CD4-positive, alpha-beta T cell treated with Interferon gamma for 1 hour (primary cell): ENCODE measurements at regions not wholly inside any gene's neighbourhood (a gene's known extent, or its start where the extent isn't known, plus 50 kb on each side); places are given as distances from the start of the nearest gene placed in this dataset.

Source experiments
- DNase-seq: peaks from one replicate; pipeline ENCODE4 v3.0.0-alpha.2; 2020

DNA sequence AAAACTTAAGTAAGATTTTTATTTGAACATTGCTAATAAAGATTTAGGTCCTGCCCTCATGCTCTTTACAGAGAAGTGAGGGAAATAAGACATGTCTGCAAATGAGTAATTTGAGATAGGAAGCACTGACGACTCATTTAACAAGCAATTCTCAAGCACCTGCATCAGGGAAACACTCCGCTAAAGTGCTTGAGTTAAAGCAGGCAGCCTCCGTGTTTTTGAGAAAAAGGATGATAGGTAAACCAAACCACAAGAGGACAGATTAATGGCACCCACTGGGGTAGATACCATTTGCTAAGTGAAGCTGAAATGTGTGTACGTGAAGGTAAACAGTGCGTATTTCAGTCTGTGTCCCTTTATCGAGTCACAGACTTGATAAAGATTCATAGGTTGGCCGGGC lies 184.6 kb upstream of the CARD18 start:
- DNase-seq: no peak

DNA sequence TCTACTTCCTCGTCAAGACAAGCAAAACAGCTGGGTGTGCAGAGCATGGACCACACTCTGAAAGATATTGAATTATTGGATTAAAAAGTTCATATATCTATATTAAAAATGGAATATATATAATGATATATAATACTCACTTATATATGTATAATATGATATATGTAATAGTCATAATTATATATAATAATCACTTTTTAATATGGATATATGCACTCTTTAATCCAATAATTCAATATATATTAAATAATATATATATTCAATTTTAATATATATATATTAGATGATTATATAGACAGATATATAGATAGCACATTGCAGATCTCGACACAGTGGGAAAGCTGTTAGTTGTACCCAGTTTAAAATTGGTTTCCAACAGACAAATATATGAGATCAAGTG lies 182.1 kb upstream of the CARD18 start:
- DNase-seq: no peak

DNA sequence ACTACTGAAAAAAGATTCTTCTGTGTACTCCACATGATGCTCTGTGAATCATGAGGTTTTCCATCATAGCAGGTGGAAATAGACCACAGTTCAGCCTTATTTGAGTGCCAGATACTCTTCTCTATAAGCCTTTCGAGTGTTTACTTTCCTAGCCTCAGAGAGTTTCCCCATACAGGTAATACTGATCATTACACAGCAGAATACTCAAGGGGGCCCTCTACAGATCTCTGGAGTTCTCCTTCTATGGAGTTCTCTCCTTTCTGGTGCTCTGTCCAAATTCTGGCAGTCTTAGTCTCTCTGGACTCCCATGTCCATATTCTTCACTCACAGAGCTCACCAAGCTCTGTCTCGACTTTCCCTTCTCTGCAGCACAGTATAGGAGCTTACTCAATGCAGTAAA lies 175.7 kb upstream of the CARD18 start:
- no peak for DNase-seq

DNA sequence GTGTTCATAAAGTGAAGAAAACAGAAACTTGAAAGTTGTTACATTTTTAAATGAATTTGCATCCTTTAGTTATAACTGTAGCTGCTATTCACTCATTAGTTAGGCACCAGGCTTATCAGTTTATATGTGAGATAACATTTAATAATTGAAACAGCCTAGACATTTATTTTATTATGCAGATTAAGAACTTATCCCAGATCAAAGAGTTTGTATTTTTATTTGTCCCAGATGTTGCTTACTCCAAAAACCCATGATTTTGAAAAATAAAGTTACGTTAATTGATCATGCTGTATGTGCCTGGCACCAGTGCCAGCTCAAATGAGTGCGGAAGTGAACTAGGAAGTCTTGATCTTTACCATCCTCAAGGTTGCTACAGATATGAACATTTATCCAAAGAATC lies 172.7 kb upstream of the CARD18 start:
- no peak for DNase-seq

DNA sequence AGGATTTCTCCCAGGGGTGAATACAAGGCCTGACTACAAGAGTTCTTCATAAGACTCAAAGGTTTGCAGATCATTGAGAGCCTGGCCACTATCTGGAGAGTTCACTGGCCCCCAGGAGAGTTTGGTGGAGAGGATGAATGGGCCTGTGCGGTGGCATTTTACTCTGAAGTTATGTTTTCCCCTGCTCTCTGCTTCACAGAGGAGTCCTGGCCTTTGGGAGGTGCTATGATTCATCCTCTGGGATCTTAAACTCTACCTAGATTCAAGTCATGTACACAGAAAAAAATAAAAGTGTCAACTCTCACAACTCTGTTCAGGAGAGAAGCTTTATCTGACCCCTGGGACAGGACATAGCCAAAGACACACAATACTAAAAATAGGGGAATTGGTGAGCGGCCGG lies 159.1 kb upstream of the CARD18 start:
- no peak for DNase-seq

DNA sequence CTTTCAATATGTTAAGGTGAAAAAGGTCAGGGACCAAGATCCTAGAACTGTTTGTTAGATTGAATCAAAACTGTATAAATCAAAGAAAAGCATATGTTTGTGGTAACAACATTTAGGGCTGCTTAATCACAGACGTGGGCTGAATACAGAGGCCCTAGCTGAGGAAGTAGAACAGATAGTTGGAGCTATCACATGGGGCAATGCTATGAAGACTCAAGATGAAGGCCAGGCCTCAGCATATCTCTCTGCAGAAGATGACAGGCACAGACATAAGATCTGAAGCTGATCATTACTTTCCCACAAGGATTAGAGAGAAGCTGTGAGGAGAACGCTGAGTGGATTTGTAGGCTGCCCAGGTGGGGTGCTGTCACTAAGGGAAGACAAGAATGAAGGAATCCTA lies 158.6 kb upstream of the CARD18 start:
- DNase-seq: no peak

DNA sequence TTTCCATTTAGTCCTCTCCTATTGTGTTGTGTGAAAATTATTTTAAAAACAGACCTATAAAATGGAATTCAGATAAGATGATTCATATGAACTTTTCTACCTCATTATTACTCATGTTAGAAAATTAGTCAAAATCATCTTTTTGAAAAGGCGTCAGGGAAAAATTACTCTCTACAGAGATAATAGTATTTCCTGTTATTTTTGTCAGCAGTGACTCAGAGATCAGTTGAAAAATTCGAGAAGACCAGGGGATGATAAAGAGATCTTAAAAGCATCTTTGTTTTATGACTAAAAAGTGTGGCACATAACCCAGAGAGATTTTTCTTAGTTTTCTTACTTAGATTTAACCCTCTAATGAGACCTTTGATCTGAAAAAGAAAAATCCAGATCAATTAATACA lies 157.9 kb upstream of the CARD18 start:
- no peak for DNase-seq

DNA sequence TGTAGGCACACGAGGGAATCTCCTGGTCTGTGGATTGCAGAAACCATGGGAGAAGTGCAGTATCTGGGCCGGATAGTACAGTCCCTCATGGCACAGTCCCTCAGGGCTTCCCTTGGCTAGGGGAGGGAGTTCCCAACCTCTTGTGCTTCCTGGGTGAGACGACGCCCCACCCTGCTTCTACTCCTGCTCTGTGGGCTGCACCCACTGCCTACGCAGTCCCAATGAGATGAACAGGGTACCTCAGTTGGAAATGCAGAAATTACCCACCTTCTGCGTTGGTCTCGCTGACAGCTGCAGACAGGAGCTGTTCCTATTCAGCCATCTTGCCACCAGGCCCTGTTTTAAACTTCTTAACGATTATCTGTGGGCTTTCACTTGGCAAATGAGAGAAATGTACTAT lies 157.2 kb upstream of the CARD18 start:
- no peak for DNase-seq

DNA sequence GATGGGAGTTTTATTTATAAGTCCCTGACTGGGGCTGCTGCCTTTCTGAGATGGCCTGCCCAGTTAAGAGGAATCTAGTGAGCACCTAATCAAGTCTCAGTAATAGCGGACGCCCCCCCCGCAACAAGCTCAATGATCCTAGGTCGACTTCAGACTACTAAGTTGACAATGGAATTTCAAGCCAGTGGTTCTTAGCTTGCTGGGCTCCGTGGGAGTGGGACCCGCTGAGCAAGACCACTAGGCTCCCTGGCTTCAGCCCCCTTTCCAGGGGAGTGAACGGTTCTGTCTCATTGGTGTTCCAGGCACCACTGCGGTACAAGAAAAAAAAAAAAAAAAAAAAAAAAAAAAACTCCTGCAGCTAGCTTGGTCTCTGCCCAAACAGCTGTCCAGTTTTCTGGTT lies 156.8 kb upstream of the CARD18 start:
- DNase-seq: no peak

DNA sequence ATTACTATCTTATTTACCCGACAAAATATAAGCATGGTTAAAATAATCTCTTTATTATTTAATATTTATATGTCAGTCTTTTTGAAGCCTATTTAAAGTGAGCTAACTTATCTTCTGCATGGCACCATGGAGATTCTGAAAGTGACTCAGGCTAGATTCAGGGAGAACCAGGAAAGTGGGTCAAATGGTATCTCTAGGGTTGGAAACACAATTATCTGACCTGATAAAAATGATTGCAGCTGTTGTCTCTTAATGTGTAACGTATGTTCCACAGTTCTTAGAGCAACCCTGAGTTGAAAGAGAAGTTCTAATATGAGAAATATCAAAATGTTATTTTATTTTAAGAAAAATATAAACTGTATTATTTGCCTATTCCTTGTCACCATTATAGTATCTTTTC lies 143.1 kb upstream of the CARD18 start:
- DNase-seq: no peak

DNA sequence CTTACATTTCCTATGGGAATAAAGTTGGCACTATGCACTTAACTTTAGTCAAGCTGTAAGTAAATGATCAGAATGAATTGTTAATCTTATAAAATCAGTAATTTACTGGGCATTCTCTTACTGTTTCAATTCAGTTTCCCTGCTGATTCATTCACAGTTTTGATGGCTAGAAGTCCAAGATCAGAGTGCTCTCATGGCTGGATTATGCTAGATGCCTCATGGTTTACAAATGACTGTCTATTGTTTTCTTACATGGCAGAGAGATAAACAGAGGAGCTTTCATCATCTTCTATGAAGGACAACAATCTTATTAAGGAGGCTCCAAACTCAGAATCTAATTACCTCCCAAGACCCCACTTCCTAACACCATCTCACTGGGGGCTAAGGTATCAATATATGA lies 135.1 kb upstream of the CARD18 start:
- DNase-seq: no peak

DNA sequence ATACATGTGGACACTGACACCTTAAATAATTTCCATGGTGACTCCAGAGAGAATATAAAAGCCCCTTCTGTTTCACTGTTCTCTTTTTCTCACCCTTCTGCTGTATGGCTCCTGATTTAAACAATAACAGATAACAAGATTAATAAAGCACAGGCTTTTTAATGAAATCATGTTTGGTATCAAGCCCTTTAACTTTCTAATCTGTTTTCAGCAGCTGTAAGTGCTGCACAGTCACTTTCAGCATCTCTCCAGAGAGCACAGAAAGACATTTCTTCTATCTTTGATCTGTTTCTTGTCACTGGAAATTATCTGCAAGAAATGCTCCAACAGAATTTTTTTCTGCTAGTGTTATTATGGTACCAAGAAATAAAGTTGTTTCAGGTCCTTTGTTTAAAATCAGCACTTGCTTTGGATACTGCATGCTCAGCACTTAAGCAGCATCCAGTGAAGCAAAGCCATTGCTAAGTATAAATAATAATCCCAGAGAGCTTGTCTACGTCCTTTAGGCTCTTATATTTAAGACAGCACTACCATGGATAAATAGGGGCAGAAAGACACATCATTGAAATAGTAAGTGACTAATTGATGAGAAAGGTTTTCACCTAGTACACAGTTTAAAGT lies 134.2 kb upstream of the CARD18 start:
- DNase-seq: no peak

DNA sequence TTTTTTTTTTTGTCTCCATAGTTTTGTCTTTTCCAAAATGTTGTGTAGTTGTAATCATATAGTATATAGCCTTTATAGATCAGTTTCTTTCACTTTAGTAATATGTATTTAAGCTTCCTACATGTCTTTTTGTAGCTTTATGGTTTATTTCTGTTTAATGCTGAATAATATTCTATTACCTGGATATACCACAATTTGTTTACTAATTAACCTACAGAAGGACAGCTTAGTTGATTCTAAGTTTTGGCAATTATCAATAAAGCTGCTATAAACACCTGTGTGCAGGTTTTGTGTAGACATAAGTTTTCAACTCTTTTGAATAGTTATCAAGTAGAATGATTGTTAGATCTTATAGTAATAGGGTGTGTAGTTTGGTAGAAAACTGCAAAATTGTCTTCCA lies 130.3 kb upstream of the CARD18 start:
- no peak for DNase-seq

DNA sequence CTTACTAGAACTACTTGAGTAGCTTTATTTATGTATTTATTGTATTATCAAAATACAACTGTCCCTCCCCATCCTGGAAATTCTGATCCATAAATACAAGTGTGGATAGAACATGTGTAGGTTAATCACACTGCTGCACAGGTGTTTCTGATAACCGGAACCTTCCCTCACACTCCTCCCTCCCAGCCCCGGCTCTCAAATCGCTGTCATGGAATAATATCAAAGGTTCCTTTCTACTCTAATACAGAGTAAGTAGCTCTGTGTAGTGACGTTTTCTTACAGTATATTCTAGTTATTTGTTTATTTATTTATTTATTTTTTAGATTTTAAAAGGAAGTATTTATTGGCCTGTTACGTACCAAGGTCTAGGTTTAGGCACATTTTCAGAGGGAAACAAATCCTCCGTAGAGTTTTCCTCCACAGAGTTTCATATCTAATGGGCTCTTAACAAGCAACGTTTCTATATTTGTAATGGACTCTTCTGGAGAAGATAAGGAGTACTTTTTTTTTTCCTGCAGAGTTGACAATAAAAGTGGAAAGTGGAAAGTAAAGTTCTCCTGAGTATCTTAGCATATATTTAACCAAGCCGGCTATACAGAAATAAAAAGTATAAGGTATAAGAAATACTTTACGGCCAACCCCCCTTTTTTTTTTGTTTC lies 129.0 kb upstream of the CARD18 start:
- no peak for DNase-seq

DNA sequence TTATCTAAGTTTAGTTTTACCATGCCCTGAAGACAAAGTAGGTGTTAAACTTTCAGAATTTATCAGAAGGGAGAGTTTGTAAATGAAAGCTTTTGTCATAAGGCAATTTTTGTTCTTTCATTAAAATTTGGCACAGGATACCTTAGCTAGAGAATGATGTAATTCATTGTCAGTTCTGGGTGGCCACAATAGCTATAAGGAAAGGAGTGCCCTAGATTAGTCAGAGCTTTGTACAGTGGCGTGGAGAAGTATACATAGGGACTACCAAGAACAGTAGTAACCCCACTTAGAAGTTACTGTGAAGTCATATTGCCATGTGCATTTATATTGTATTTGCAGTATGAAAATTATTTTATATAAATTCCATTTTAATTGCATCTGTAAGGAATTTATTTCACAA lies 126.3 kb upstream of the CARD18 start:
- DNase-seq: no peak

DNA sequence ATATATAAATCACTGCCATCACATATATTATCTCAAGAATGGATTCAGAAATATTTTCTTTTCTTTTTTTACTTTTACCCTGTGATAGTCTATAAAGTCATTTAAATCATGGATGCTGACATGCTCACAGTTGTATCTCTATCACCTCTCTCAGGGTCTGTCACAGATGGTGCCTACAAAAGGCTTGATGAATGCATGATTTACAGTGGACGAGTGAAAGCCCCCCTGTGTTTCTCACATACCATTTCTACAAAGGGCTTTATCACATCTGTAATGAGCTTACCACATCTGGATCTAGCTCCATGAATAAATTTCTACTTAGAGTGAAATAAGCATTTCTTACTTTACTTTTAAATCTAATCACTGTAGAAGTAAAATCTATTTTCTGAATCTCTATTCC lies 121.4 kb upstream of the CARD18 start:
- DNase-seq: no peak

DNA sequence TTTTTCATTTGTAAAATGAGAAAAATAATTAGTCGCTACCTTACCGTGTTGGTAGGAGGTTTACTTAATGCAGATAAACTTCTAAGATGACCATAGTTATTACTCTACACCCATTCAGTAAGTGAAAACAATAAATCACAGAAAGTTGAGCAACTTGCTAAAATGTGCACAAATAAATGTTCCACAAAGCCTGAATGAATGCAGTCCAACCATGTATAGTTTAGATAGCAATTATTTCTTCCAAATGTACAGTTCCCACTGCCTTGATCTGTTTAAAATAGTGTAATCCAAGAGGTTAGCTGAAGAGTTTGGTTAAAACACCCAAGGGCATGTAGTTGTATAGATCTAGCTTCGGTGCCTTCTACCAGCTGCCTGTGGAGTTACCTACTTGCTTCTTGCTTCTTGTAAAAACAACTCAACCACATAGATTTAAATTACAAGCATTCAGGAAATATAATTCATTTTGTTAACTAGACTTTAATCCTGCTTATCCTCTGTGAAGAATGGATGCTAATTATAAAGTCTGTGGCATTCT lies 106.3 kb upstream of the CARD18 start:
- no peak for DNase-seq

DNA sequence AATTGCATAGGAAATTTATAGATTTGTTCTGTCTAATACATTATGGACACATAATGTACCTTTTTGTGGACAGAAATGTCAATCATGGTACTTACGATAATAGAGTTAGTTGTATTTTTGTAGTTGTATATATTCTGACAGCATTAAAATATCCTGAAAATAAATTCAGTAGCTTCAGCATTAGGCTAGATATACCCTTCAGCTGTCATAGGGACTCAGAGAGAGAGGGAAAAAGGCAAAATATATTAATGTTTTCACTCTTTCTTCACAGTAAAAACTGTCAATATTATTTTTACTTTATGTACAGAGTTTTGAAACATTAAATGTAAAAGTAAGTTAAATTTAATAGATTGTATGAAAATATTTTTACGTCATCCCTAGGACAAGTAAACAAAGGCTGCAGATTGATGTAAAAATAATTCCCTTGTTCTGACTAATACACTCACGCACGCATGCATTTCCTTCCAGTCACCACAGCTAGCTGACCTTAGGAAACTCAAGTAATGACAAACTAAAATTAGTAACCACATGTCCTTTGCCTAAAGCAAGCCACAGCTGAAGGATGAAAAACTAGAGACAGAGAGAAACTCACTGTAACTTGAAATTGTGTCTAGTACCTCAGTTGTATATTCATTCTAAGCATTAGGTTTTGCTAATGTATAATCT lies 104.7 kb upstream of the CARD18 start:
- DNase-seq: peak; percentile 19

DNA sequence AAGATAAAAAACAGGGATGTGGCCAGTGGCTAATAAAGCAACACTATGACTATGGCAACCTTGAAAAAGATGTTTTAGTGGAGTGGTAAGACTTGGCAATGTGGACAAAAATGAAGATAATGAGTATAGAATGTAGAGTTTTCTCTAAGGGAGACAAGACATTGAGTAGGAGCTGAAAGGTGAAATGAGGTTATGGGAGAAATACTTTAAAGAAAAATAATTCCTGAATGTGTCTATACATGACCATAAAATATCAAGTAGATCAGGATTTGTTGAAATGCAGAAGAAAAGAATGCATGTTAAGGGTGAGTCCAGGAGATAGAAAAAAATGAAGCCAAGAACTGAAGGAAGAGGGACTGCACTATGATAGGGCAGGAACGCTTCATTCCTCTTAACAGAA lies 101.6 kb upstream of the CARD18 start:
- no peak for DNase-seq

DNA sequence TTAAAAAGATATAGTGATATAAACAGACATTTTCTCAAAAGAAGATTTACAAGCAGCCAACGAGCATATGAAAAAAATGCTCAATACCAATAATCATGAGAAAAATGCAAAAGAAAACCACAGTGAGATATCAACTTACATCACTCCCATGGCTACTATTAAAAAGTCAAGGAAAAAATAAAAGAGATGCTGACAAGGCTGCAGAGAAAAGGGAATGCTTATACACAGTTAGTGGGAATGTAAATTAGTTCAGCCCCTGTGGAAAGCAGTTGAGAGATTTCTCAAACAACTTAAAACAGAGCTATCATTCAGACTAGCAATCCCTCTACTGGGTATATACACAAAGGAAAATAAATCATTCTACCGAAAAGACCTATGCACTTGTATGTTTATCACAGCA lies 97.1 kb upstream of the CARD18 start:
- DNase-seq: no peak

DNA sequence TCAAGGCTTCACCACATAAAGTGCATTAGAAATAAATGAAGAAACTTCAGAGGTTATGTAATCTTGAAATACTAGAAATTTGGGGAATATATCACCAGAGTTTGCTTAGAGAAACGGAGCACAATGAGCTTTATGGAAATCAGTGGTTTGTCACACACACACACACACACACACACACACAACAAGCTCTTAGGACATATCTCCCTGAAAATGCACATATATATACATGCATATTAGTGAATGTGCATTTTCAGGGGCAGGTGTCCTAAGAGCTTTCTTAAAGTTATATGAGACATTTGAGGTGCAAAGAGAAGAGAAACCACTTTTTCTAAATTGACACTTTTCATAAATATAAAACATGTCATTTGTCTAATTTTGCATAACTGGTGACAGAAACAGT lies 93.7 kb upstream of the CARD18 start:
- no peak for DNase-seq

DNA sequence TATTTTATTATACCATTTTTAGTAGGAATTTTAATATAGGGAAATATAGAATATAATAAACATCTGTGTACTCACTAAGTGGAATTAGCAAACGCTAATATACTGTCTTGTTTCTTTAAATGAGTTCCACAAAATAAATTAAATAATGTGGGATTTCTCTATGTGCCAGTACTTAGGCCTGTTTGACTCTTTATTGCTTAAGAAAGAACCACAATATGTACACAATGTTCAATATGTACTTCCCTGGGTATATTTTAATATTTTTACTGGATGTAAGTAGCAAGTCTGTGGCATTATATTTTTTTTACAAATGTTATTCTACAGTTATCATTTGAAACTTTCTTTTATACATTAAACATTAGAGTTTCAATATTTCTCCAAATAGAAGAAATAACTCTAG lies 92.5 kb upstream of the CARD18 start:
- no peak for DNase-seq

DNA sequence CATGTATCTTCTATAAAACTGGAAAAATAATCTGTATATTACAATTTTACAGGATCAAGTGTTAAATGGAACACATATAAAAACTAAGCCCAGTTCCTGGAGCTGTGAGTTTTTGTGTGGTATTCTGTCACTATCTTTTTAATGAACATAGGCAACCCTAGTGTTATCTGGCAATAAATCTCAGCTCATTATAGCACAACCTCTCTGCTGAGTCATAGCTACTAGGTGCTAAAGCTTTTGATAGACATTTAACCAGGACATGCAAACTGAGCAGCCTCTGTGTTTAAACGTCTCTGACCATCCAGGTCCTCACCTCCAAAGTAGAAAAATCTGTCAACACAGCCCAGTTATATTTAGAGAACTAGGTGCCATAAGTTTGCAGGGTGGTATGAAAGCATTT lies 91.0 kb upstream of the CARD18 start:
- DNase-seq: no peak

DNA sequence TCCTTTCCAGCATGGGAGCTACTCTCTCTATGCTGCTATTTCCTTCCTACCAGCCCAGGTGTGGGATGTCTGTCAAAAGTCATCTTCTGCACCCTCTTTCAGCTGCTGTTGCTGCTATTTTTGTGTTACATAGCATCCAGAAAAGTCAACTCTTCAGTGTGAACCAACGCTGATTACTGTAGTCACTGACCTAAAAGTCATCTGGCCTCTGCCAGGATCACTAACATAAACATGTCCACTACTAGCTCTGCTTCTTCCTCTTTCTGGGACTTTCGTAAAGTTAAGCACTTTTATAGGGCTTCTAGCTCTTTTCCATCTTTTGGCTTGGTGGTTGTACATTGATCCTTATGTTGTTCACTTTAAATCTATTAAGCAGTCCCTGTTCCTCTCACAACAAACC lies 90.2 kb upstream of the CARD18 start:
- no peak for DNase-seq

DNA sequence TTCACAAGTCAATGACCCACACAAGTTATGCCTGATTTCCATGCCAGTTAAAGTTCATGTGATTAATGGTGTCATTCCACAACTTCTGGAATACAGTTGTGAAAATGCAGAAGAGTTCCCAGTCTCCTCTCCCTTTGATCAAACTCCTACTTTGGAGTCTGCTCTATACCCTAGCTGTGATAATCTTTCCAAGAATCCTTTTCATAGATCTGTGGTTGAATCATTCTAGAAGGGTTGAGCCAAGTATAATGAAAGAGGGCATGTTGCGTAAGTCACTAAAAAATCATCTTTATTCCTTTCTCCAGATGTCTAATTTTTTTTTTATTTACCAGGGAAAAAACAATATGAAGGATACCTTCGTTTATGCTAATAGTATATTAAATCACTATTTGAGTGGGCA lies 89.7 kb upstream of the CARD18 start:
- no peak for DNase-seq
